Esophagus muscularis mucosa (tissue), 4 donors: ENCODE measurements at regions not wholly inside any gene's neighbourhood (a gene's known extent, or its start where the extent isn't known, plus 50 kb on each side); places are given as distances from the start of the nearest gene placed in this dataset.

ENCODE experiments used
- DNase-seq: peaks from one replicate; pipeline ENCODE4 v3.0.0-alpha.2; 2017; ENCODE audit errors: extremely low spot score
- H3K27ac ChIP-seq, 4 donors: fragments of 200-600 bp; sonication (generic); replicated peaks in 1 of 4; 1 replicate in 3 of 4; 2 replicates in 1 of 4; pipeline ENCODE4 v1.5.1; 2016 to 2019; ENCODE audit warnings: mild to moderate bottlenecking in 1 of 4
- H3K27me3 ChIP-seq, 4 donors: fragments of 200-600 bp; sonication (generic); one replicate each; pipeline versions ENCODE4 v1.5.1 to v1.6.0; 2016 to 2019
- H3K36me3 ChIP-seq, 4 donors: fragments of 200-600 bp; sonication (generic); one replicate each; pipeline ENCODE4 v1.5.1; 2016 to 2019
- H3K4me1 ChIP-seq, 4 donors: fragments of 200-600 bp; sonication (generic); one replicate each; pipeline ENCODE4 v1.5.1; 2016 to 2019
- H3K4me3 ChIP-seq, 4 donors: fragments of 200-600 bp; sonication (generic); 1 replicate in 2 of 4; 2 replicates in 2 of 4; pipeline ENCODE4 v1.5.1; 2016 to 2019; ENCODE audit warnings: mild to moderate bottlenecking in 4 of 4, moderate library complexity in 1 of 4
- H3K9me3 ChIP-seq, 4 donors: fragments of 200-600 bp; sonication (generic); 1 replicate in 3 of 4; 2 replicates in 1 of 4; pipeline ENCODE4 v1.5.1; 2016 to 2019
- EP300 ChIP-seq: sonication (generic); formaldehyde crosslinking; IDR thresholded peaks from one replicate; pipeline ENCODE4 v1.6.1; 2017; ENCODE audit warnings: antibody characterized with exemption
- POLR2A ChIP-seq: fragments of 450-650 bp; IDR thresholded peaks from one replicate; pipeline ENCODE4 v1.6.1; 2017; ENCODE audit warnings: antibody characterized with exemption, moderate library complexity, mild to moderate bottlenecking, low read depth
- POLR2AphosphoS5 ChIP-seq, 2 donors: sonication (generic); formaldehyde crosslinking; IDR thresholded peaks; one replicate each; pipeline ENCODE4 v1.6.1; 2017; ENCODE audit warnings: antibody characterized with exemption in 2 of 2
- WGBS: methylation state at CpG from one replicate; pipeline ENCODE4 v1.1.5; 2018; 5-methylcytosine and 5-hydroxymethylcytosine counted together
- intact Hi-C: fragments of 100-400 bp; cut with DNase I; formaldehyde crosslinking; loops from one replicate; pipeline ENCODE4 v1.15.1; 2023
- TF ChIP-seq, protein P1 (sequence below), 3 experiments: fragments of 200-600 bp in 2 of 3; fragments of 450-650 bp in 1 of 3; sonication (generic) in 2 of 3; IDR thresholded peaks; one replicate each; pipeline ENCODE4 v1.5.1; 2017 to 2019; ENCODE audit warnings: antibody characterized with exemption in 3 of 3, mild to moderate bottlenecking in 2 of 3, moderate library complexity in 1 of 3

DNA sequence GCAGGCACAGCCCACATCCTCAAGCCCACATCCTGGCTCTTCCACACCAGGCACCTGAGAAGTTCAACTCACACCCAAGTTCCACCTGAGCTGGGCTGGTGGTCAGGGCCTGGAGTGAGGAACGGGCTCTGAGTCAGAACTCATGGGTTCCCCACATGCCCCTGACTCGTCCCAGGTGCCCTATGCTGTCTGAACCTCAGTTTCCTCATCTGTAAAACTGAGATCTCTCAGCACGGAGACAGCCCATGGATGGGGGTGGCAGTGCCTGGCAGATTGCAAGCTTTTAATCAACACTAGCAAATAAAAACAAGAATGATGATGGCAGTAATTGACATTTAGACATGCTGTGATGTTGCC is 307.8 kb downstream of the NDUFA10 start:
- no peaks in the 10 kb centered on the region for H3K27me3 ChIP-seq
- DNase-seq, result no peak
- TF ChIP-seq POLR2AphosphoS5 (IDR thresholded peaks at IDR 0.05) (no peak), POLR2A (no peak), EP300 (no peak)
- TF ChIP-seq, protein P1, sequence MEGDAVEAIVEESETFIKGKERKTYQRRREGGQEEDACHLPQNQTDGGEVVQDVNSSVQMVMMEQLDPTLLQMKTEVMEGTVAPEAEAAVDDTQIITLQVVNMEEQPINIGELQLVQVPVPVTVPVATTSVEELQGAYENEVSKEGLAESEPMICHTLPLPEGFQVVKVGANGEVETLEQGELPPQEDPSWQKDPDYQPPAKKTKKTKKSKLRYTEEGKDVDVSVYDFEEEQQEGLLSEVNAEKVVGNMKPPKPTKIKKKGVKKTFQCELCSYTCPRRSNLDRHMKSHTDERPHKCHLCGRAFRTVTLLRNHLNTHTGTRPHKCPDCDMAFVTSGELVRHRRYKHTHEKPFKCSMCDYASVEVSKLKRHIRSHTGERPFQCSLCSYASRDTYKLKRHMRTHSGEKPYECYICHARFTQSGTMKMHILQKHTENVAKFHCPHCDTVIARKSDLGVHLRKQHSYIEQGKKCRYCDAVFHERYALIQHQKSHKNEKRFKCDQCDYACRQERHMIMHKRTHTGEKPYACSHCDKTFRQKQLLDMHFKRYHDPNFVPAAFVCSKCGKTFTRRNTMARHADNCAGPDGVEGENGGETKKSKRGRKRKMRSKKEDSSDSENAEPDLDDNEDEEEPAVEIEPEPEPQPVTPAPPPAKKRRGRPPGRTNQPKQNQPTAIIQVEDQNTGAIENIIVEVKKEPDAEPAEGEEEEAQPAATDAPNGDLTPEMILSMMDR (IDR thresholded peaks at IDR 0.05), result no peak
- intact Hi-C loops, result no loop called here
- H3K4me1 ChIP-seq, result peaks cover 0 to 8% (median 3%) of the 10 kb centered on the region in 4 donors
- peaks cover 0 to 13% (median 8%) of the 10 kb centered on the region in 4 donors for H3K9me3 ChIP-seq
- no peak overlapping the region for H3K27ac ChIP-seq
- WGBS, result 72% methylated on average over 3 of the region's 3 CpGs
- no peaks in the 10 kb centered on the region for H3K36me3 ChIP-seq
- H3K4me3 ChIP-seq, result no peak overlapping the region

DNA sequence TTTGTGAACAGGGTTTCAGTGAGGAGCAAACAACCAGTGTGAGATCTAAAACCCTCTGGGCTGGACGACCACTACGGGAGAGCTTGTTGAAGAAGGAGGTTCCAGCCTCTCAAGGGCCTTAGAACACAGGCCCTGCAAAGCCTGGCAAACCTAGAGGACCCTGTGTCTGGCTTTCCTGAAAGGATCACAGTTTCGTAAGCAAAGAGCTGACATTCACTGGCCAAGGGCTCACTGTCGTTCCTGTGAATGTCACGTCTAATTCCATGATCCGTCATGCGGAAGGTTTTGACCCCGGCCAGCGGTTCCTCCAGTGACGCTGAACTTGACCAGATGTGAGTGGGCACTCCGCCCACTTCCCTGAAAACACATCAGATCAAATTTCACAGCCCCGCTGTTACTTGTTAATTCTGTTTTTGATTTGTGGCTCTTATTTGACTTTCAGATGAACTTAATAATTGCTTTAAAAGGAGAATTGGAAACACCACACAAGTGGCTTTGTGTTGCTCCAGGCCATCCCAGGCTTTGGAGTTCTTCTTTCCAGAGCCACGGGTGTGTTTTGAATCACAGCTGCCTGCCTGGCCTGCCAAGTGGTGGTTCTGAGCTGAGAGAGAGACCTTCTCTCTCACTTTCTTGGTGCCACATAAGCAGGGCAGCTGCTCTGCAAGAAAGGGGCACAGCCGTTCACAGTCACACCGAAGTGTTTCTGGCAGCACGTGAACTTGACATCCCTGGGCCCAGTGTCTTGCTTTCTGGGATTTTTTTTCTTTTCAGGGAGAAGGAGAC is 308.4 kb downstream of the NDUFA10 start:
- DNase-seq, result no peak
- intact Hi-C loops, result no loop called here

DNA sequence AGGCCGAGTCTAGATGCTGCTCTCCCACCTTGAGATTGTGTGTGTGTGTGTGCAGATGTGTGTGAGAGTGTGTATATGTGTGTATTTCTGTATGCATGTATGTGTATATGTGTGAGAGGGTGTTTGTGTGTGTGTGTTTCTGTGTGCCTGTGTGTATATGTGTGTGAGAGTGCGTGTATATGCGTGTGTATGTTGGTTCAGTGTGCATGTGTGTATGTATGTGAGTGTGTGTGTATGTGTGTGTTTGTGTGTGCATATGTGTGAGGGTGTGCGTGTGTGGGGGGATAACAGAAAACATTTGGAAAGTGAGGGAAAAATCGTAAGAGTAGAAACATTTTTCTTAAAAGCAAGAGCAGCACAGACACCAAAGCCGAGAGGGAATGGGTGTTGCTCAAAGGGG is 309.1 kb downstream of the NDUFA10 start:
- H3K4me1 ChIP-seq, result peaks cover 0 to 8% (median 3%) of the 10 kb centered on the region in 4 donors
- peaks cover 0 to 13% (median 9%) of the 10 kb centered on the region in 4 donors for H3K9me3 ChIP-seq
- H3K4me3 ChIP-seq, result no peak overlapping the region
- H3K27me3 ChIP-seq, result no peaks in the 10 kb centered on the region
- intact Hi-C loops, result no loop called here
- H3K27ac ChIP-seq, result no peak overlapping the region
- no peaks in the 10 kb centered on the region for H3K36me3 ChIP-seq
- no peak for TF ChIP-seq EP300
- no peak for TF ChIP-seq POLR2A
- no peak for TF ChIP-seq POLR2AphosphoS5 (IDR thresholded peaks at IDR 0.05)
- WGBS, result 95% methylated on average over 6 of the region's 6 CpGs
- no peak for DNase-seq

More for the DNA sequence above, 308.4 kb downstream of the NDUFA10 start:
- Histone ChIP-seq H3K9me3 (peaks cover 0 to 13% (median 9%) of the 10 kb centered on the region in 4 donors), H3K4me3 (no peak overlapping the region), H3K27ac (no peak overlapping the region), H3K27me3 (no peaks in the 10 kb centered on the region), H3K36me3 (no peaks in the 10 kb centered on the region), H3K4me1 (peaks cover 0 to 8% (median 3%) of the 10 kb centered on the region in 4 donors)
- 57% methylated on average over 14 of the region's 16 CpGs for WGBS
- TF ChIP-seq EP300, result no peak
- TF ChIP-seq POLR2AphosphoS5 (IDR thresholded peaks at IDR 0.05), result no peak
- no peak for TF ChIP-seq POLR2A
- TF ChIP-seq, protein P1 (IDR thresholded peaks at IDR 0.05), result no peak

DNA sequence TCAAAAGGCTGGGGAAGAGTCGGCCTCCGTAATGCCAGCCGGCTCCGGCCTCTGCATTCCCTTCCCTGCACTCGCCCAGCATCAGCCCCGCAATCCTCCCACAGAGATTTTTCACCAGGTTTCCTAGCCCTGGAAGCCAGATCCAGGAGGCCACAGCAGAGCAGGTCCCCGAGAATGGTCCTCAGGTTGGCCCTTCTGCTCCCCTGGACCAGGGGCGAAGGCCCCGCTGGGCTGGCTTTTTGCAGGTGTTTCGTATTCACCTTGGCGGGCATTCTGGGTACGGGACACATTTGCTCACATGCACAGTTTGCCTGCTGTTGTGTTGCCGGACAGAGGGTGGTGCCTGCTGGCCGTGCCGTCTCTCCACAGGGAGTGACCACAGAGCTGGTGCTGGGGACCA is 309.5 kb downstream of the NDUFA10 start:
- peaks cover 0 to 16% (median 13%) of the 10 kb centered on the region in 4 donors for H3K9me3 ChIP-seq
- TF ChIP-seq EP300 (no peak), POLR2AphosphoS5 (IDR thresholded peaks at IDR 0.05) (no peak), POLR2A (no peak)
- TF ChIP-seq, protein P1 (IDR thresholded peaks at IDR 0.05), result no peak
- no peaks in the 10 kb centered on the region for H3K27me3 ChIP-seq
- no peak for DNase-seq
- no peak overlapping the region for H3K4me3 ChIP-seq
- intact Hi-C loops, result no loop called here
- peaks cover 0 to 8% (median 3%) of the 10 kb centered on the region in 4 donors for H3K4me1 ChIP-seq
- 94% methylated on average over 12 of the region's 15 CpGs for WGBS
- H3K36me3 ChIP-seq, result no peaks in the 10 kb centered on the region
- no peak overlapping the region for H3K27ac ChIP-seq

DNA sequence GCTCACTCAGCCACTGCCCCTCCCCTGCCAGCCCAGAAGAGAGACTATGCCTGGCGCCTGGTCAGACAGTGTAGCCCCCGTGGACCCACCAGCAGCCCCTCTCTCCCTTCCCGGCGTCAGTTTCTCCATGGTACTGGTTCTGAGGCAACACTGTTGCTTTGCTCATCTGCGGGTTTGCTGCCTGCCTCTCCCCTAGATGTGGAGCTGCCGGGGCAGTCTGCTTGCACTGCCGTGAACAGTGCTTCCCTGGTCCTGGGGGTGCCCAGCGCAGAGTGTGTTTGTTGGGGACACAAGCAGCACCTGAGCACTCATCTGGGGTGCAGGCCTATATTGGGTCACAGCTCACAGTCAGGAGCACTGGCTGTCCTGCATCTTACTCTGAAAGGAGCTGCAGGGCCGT is 309.9 kb downstream of the NDUFA10 start:
- Histone ChIP-seq H3K36me3 (no peaks in the 10 kb centered on the region), H3K4me3 (no peak overlapping the region), H3K27ac (no peak overlapping the region), H3K4me1 (peaks cover 0 to 8% (median 3%) of the 10 kb centered on the region in 4 donors), H3K9me3 (peaks cover 0 to 20% (median 14%) of the 10 kb centered on the region in 4 donors), H3K27me3 (no peaks in the 10 kb centered on the region)
- TF ChIP-seq EP300 (no peak), POLR2A (no peak), POLR2AphosphoS5 (IDR thresholded peaks at IDR 0.05) (no peak)
- TF ChIP-seq, protein P1 (IDR thresholded peaks at IDR 0.05), result no peak
- 95% methylated on average over 6 of the region's 9 CpGs for WGBS
- intact Hi-C loops, result no loop called here
- DNase-seq, result no peak
